SK-N-SH (cell line): ENCODE measurements at regions not wholly inside any gene's neighbourhood (a gene's known extent, or its start where the extent isn't known, plus 50 kb on each side); places are given as distances from the start of the nearest gene placed in this dataset.

Experiments
- CTCF ChIA-PET: fragments of 300-600, 350-600 bp; formaldehyde crosslinking; extraction: SDS; loops from one replicate; lab custom pipeline; 2021; lab: Yijun Ruan, JAX
- POLR2A ChIA-PET: fragments of 350-600 bp; sonication (Branson Sonifier 250); formaldehyde crosslinking; extraction: SDS; loops from one replicate; lab custom pipeline; 2020; ENCODE audit warnings: antibody characterized with exemption, inconsistent platforms; lab: Yijun Ruan, JAX
- DNase-seq: peaks from one replicate; pipeline ENCODE4 v3.0.0; 2012
- H2AFZ ChIP-seq: fragments of 200-600 bp; sonication (generic); 2 replicates; pipeline ENCODE4 v1.8.1; 2016; ENCODE audit warnings: antibody characterized with exemption, mild to moderate bottlenecking, low read depth
- H3F3A ChIP-seq: fragments of 200-600 bp; sonication (generic); replicated peaks from 2 replicates; pipeline ENCODE3; 2016; ENCODE audit warnings: antibody characterized with exemption, mild to moderate bottlenecking; ENCODE audit not compliant: insufficient read depth
- H3K27ac ChIP-seq, 2 experiments: fragments of 200-500 bp in 1 of 2; fragments of 200-600 bp in 1 of 2; sonication (Bioruptor generic) in 1 of 2; sonication (generic), shearing (Covaris generic) in 1 of 2; 2 replicates each; pipeline versions ENCODE4 v1.5.1 to v1.6.1; 2014 to 2016; ENCODE audit warnings: low read depth in 2 of 2, inconsistent platforms in 1 of 2, low read length in 1 of 2, mild to moderate bottlenecking in 1 of 2, mixed read lengths in 1 of 2
- H3K27me3 ChIP-seq: fragments of 200-600 bp; sonication (generic), shearing (Covaris generic); 2 replicates; pipeline ENCODE4 v1.6.1; 2016; ENCODE audit warnings: mixed run types; ENCODE audit not compliant: insufficient read depth
- H3K36me3 ChIP-seq, 2 experiments: fragments of 200-500 bp in 1 of 2; fragments of 200-600 bp in 1 of 2; sonication (Bioruptor generic) in 1 of 2; sonication (generic) in 1 of 2; replicated peaks in 1 of 2; 2 replicates each; pipeline versions ENCODE3 to v1.5.1; 2014 to 2016; ENCODE audit warnings: low read length in 1 of 2, mild to moderate bottlenecking in 1 of 2; ENCODE audit not compliant: insufficient read depth in 2 of 2, control insufficient read depth in 1 of 2
- H3K4me1 ChIP-seq, 2 experiments: fragments of 200-500 bp in 1 of 2; fragments of 200-600 bp in 1 of 2; sonication (Bioruptor generic) in 1 of 2; sonication (generic), shearing (Covaris generic) in 1 of 2; 2 replicates each; pipeline versions ENCODE4 v1.5.1 to v1.6.1; 2014 to 2016; ENCODE audit warnings: low read depth in 1 of 2, low read length in 1 of 2, mixed run types in 1 of 2; ENCODE audit not compliant: insufficient read depth in 2 of 2, control insufficient read depth in 1 of 2
- H3K4me2 ChIP-seq: fragments of 200-600 bp; sonication (generic), shearing (Covaris generic); 2 replicates; pipeline ENCODE4 v1.6.1; 2017; ENCODE audit warnings: mixed run types
- H3K4me3 ChIP-seq, 2 experiments: fragments of 200-500 bp in 1 of 2; fragments of 200-600 bp in 1 of 2; sonication (Bioruptor generic) in 1 of 2; sonication (generic), shearing (Covaris generic) in 1 of 2; 2 replicates each; pipeline versions ENCODE4 v1.5.1 to v1.8.1; 2014 to 2016; ENCODE audit warnings: low read depth in 2 of 2, inconsistent platforms in 1 of 2, low read length in 1 of 2, mild to moderate bottlenecking in 1 of 2, mixed read lengths in 1 of 2, moderate library complexity in 1 of 2
- H3K79me2 ChIP-seq: fragments of 200-600 bp; sonication (generic); 2 replicates; pipeline ENCODE4 v1.8.1; 2017; ENCODE audit warnings: mild to moderate bottlenecking; ENCODE audit not compliant: insufficient read depth
- H3K9ac ChIP-seq: fragments of 200-600 bp; sonication (generic); 2 replicates; pipeline ENCODE4 v1.6.1; 2017; ENCODE audit warnings: mixed run types
- H3K9me2 ChIP-seq: fragments of 200-600 bp; sonication (generic); 2 replicates; pipeline ENCODE4 v1.6.1; 2017; ENCODE audit warnings: mixed run types
- H3K9me3 ChIP-seq: fragments of 200-600 bp; sonication (generic); 2 replicates; pipeline ENCODE4 v1.6.1; 2017; ENCODE audit warnings: mixed run types, mild to moderate bottlenecking, moderate library complexity
- H4K20me1 ChIP-seq: fragments of 200-600 bp; sonication (generic); 2 replicates; pipeline ENCODE4 v1.6.1; 2017; ENCODE audit warnings: mild to moderate bottlenecking, mixed run types; ENCODE audit not compliant: insufficient read depth
- CHD2 ChIP-seq: fragments of 150-350 bp; IDR thresholded peaks from 2 replicates; pipeline ENCODE4 v1.6.1; 2018; ENCODE audit warnings: low read length; ENCODE audit not compliant: partially characterized antibody
- EP300 ChIP-seq, 2 experiments: IDR thresholded peaks; 2 replicates each; pipeline versions ENCODE4 v1.4.0 to v1.6.1; 2012; ENCODE audit warnings: borderline replicate concordance in 1 of 2, low read depth in 1 of 2, low read length in 1 of 2
- EZH2phosphoT487 ChIP-seq: fragments of 200-600 bp; sonication (generic); IDR thresholded peaks from 2 replicates; pipeline ENCODE4 v1.6.1; 2017; ENCODE audit warnings: low read depth, mixed run types, mild to moderate bottlenecking, antibody characterized with exemption, moderate library complexity, borderline replicate concordance
- FOXM1 ChIP-seq: IDR thresholded peaks from 2 replicates; pipeline ENCODE4 v1.4.0; 2012; ENCODE audit warnings: low read depth, mild to moderate bottlenecking
- GABPA ChIP-seq: IDR thresholded peaks from 2 replicates; pipeline ENCODE4 v1.4.0; 2012; ENCODE audit warnings: low read depth, mild to moderate bottlenecking
- GATA2 ChIP-seq: sonication (generic); formaldehyde crosslinking; IDR thresholded peaks from 2 replicates; pipeline ENCODE4 v1.5.0; 2020; ENCODE audit warnings: mild to moderate bottlenecking, missing genetic modification reagents
- MAX ChIP-seq: IDR thresholded peaks from 2 replicates; pipeline ENCODE4 v1.4.0; 2012; ENCODE audit warnings: low read depth
- MXI1 ChIP-seq: IDR thresholded peaks from 2 replicates; pipeline ENCODE4 v1.6.1; 2012; ENCODE audit warnings: mild to moderate bottlenecking, low read depth, low read length, improper control_type of control experiment
- NFIC ChIP-seq: IDR thresholded peaks from 2 replicates; pipeline ENCODE4 v1.4.0; 2012; ENCODE audit warnings: borderline replicate concordance
- POLR2AphosphoS5 ChIP-seq: IDR thresholded peaks from 2 replicates; pipeline ENCODE4 v1.6.1; 2012; ENCODE audit warnings: low read depth, low read length
- RAD21 ChIP-seq: IDR thresholded peaks from 2 replicates; pipeline ENCODE4 v1.6.1; 2012; ENCODE audit warnings: mild to moderate bottlenecking, low read length
- RFX5 ChIP-seq: IDR thresholded peaks from 2 replicates; pipeline ENCODE4 v1.6.1; 2012; ENCODE audit warnings: mild to moderate bottlenecking, improper control_type of control experiment, low read length
- SIN3A ChIP-seq: IDR thresholded peaks from 2 replicates; pipeline ENCODE4 v1.6.1; 2012; ENCODE audit warnings: low read depth, mild to moderate bottlenecking, low read length, moderate library complexity, borderline replicate concordance
- SMC3 ChIP-seq: IDR thresholded peaks from 2 replicates; pipeline ENCODE4 v1.6.1; 2012; ENCODE audit warnings: low read depth, low read length, improper control_type of control experiment
- TEAD4 ChIP-seq: IDR thresholded peaks from 2 replicates; pipeline ENCODE4 v1.4.0; 2012; ENCODE audit warnings: mild to moderate bottlenecking, borderline replicate concordance; ENCODE audit not compliant: insufficient read depth
- USF1 ChIP-seq: IDR thresholded peaks from 2 replicates; pipeline ENCODE4 v1.4.0; 2012; ENCODE audit warnings: low read depth, borderline replicate concordance
- USF2 ChIP-seq: fragments of 150-350 bp; IDR thresholded peaks from 2 replicates; pipeline ENCODE4 v1.6.1; 2017; ENCODE audit warnings: antibody characterized with exemption, low read length, low read depth, borderline replicate concordance
- YY1 ChIP-seq: IDR thresholded peaks from 2 replicates; pipeline ENCODE4 v1.4.0; 2012; ENCODE audit warnings: low read depth, mild to moderate bottlenecking
- ZBTB33 ChIP-seq: IDR thresholded peaks from 2 replicates; pipeline ENCODE4 v1.4.0; 2012; ENCODE audit warnings: low read depth, borderline replicate concordance
- WGBS: methylation state at CpG from one replicate; pipeline ENCODE4 v1.1.6; 2017; ENCODE audit warnings: low lambda C conversion rate; 5-methylcytosine and 5-hydroxymethylcytosine counted together

- TF ChIP-seq CHD2 (no peak), USF1 (no peak), MAX (no peak), MXI1 (no peak), USF2 (no peak), GATA2 (CRISPR knock-in tag) (no peak), FOXM1 (no peak), RFX5 (no peak), EZH2phosphoT487 (no peak)
- TF ChIP-seq, all 33 proteins: peak for 0
These were observed 404.4 kb downstream of the TRIB2 start (continued) for GRCh38 chr2:13121096-13121495.

- WGBS = 30% methylated on average over 1 of the region's 1 CpG
- H3K36me3 ChIP-seq = no peaks in the 10 kb centered on the region
- H3K4me1 ChIP-seq = no peaks in the 10 kb centered on the region
- ChIA-PET CTCF (interaction anchor here (0.9 kb wide), 1 partner anchor 13 kb away, joined by 3 read pairs; no protein-coding TSS in a partner anchor), POLR2A (no interaction called here)
- no peak overlapping the region for H3K4me3 ChIP-seq
- no peak overlapping the region for H3K27ac ChIP-seq
- no peaks in the 10 kb centered on the region for H3K27me3 ChIP-seq
- no peaks in the 10 kb centered on the region for H4K20me1 ChIP-seq
- DNase-seq = no peak
- TF ChIP-seq SMC3 (no peak), POLR2AphosphoS5 (no peak), MXI1 (no peak), ZBTB33 (no peak), SIN3A (no peak), EP300 (IDR thresholded peaks at IDR 0.05; ENCODE audit: borderline replicate concordance in 1 of 2, low read depth in 1 of 2, low read length in 1 of 2) (no peak), EZH2phosphoT487 (no peak), GABPA (no peak), USF1 (no peak), FOXM1 (no peak), NFIC (no peak), TEAD4 (no peak), RAD21 (no peak), YY1 (no peak), GATA2 (CRISPR knock-in tag) (no peak)
- H2AFZ ChIP-seq = no peak overlapping the region
- no peaks in the 10 kb centered on the region for H3F3A ChIP-seq
- H3K9me3 ChIP-seq = no peaks in the 10 kb centered on the region
- no peaks in the 10 kb centered on the region for H3K79me2 ChIP-seq
- no peak overlapping the region for H3K4me2 ChIP-seq
- H3K9me2 ChIP-seq = no peaks in the 10 kb centered on the region
- H3K9ac ChIP-seq = no peak overlapping the region
These were observed 411.4 kb downstream of the TRIB2 start for GRCh38 chr2:13128139-13128538.
